NK-92 (cell line): ENCODE measurements at regions not wholly inside any gene's neighbourhood (a gene's known extent, or its start where the extent isn't known, plus 50 kb on each side); places are given as distances from the start of the nearest gene placed in this dataset.

Experiments
- DNase-seq: peaks from one replicate; lab custom pipeline; 2025; ENCODE audit not compliant: unreplicated experiment; lab: John Stamatoyannopoulos, UW

DNA sequence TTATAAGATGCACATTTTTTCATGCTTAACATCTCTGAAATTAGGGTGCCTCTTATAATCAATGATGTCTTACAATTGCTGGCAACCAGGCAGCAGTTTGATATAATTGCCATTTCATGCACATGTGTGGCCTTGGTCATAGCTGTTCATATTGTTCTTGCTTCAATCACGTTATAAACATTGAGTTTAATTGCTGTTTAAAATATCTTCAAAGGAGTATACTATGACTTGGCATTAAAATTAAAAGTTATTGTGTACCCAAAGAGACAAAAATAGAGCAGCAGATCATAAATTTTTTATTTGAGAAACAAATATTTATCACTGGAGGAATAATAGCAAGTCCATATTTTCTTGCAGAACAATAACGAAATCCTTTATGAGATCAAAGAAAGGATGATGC lies 325.5 kb downstream of the LMX1A start:
- no peak for DNase-seq

GRCh38 chr1:165025805-165026204 lies 330.7 kb downstream of the LMX1A start:
- no peak for DNase-seq

DNA sequence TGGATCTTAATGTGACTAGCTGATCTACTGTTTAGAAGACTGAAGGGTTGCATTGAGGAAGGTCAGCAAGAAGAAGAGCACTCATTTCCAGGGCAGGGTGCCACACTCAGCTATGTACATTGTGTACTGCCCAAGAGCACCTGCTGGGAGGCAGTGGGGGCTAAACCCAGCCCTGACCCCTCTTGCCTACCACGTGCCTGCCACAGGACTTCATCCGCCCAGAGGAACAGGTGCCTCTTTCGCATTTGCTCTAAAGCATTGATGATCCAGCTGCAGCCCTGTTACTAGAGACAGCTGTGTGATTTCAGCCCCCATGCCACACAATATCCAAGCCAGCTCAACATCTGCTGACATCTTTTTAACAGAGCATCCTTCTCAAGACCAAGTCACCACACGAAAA lies 341.8 kb downstream of the LMX1A start:
- DNase-seq, result no peak

- DNase-seq, result no peak
These were observed 344.5 kb downstream of the LMX1A start for GRCh38 chr1:165011991-165012531.

- no peak for DNase-seq
These were observed 345.3 kb downstream of the LMX1A start for GRCh38 chr1:165011186-165011585.

DNA sequence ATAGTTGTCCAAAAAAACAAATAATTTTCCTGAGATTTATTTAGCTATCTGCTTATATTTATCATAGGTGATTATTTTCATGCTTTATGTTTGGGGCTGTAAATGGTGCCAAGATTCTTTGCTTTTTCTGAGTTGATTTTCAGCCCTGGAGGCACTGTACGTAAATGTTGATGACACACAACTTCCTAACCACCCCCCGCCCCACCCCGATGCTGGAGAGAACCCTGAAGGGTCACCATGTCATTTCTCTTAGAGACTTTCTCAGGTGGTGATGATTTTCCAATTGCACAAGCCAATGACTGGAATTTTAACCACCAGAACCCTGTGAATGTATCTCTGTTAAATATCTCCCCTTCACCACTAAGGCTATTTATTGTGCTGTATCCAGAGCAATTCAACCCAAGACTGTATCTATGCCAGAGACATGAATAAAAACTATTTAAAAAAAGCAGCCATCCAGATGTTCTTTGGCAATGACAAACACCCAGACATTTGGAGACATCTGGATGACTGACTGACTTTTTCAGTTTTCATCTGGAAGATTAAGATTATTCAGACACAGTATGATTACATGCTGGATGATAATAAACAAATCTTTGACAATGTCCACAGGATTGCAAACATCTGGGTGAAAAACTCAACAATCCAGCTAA lies 346.0 kb downstream of the LMX1A start:
- DNase-seq, result no peak

- no peak for DNase-seq
These were observed 349.7 kb downstream of the LMX1A start for GRCh38 chr1:165006831-165007230.

DNA sequence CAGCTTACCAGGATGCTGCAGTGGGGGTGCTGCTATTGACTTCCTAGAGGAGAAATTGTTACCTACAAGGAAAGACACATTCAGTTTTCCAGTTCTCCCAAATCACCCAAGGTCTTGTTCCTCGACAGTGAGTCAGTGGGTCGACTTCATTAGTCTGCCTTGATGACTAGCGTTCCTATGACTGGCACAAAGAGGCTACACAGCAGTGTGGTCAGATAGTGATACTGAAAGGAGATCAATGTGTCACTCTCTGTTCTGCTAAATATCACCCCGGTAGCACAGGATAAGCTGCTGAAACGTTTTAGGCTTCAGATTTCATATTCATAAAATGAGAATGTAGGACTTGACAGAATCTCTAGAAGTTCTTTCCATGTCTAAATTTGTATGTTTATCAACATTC lies 357.4 kb downstream of the LMX1A start:
- no peak for DNase-seq

DNA sequence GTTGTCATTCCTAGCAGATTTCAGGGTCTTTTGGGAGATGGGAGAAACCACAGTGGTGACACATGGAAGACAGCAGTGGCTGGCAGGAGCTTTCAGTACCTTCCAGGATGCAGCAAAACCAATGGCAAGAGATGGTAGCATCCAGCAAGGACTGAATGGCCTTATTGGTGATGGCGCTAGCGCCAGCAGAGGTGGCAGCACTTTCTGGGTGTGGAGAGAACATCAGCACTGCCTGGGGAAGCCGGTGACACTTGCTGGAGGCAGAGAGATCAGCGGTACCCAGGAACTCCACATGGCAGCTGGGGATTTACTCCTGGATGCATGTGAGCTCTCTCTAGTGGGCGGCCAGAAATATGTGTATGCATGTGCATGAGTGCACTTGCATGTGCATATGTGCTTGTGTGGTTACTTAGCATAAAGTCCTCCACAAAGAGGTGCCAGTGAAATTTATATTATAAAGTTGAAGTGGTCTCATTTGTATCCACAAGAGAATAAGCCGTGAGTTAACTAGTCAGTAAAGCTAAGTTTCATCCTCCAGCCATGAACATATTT lies 364.7 kb downstream of the LMX1A start:
- no peak for DNase-seq

GRCh38 chr1:164983023-164983650 lies 373.4 kb downstream of the LMX1A start:
- no peak for DNase-seq

DNA sequence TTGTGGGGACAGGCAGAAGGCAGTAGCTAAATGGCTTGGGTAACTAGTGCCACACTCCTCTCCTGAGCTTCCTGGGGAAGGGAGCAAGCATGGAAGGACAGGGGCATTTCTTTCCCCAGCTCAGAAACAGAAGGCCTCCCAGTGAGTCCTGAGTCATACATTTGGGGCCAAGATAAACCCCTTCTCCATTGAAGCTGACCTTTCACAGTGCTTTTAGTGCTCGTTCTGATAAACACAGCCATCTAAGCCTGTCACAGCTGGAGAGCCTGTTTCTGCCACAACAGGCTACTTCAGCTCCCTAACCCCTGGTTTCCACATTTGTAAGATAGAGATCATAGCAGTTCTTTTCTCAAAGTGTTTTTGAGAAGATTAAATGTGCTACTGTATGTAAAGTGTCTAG lies 374.0 kb downstream of the LMX1A start:
- DNase-seq, result no peak

GRCh38 chr1:164977561-164977960 lies 379.0 kb downstream of the LMX1A start:
- DNase-seq, result no peak

DNA sequence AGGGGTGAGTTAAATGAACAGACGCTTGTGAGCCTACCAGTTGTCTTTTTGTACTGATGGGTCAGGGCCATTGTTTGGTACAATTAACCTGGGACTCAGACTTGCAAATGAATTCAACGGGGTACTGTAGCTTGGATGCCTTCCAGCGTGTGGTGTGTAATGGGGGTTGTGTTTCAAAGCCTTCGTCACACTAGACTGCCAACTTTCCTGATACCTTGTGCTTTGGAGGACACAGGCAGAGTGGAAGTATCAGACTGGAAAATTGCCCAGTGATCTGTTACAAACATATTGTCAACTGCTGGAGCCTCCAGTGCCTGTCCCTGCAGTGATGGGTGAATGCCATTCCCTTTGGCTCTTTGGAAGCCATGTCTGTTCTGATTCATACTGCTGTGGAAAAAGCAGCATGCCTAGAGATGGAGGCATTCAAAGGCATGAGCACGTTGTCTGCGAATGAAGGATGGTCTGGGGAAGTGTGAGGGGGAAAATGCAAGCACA lies 384.5 kb downstream of the LMX1A start:
- DNase-seq, result no peak

DNA sequence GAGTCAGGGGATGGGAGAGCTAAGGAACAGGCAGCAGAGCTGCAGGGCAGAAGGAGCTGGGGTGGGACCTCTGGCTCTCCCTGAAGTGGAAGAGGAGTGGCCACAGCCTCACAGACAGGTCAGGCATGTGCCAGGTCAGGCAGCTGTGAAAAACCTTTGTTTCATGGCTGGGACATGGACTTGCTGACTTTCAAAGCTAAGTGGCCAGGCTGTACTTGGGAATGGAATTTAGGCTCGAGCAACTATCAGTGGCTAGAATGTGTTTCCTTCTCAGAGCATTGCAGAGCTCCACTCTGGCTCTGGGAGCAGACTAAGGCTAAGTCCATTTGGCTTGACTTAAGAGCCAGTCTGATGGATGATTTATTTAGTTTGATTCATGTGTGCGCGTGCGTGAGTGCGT lies 385.1 kb downstream of the LMX1A start:
- DNase-seq, result no peak

DNA sequence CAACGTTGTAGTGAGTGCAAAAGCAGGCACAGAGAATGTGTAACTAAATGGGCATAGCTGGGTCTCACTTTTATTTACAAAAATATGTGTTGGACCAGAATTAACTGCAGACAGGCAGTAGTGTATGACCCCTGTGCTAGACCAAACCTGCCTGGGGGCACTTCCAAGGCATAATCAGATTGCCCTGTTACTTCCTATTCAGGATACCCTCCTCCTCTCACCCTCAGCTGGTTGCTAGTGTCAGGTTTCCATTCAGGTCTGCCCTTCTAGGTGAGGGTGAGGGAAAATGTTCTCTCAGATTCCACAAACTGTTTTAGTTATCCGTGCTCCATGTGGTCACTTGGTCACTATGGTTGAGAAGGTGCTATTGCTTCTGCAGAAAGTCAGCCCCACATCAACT lies 387.3 kb downstream of the LMX1A start:
- DNase-seq, result no peak

GRCh38 chr1:164967300-164967699 lies 389.2 kb downstream of the LMX1A start:
- DNase-seq, result no peak

DNA sequence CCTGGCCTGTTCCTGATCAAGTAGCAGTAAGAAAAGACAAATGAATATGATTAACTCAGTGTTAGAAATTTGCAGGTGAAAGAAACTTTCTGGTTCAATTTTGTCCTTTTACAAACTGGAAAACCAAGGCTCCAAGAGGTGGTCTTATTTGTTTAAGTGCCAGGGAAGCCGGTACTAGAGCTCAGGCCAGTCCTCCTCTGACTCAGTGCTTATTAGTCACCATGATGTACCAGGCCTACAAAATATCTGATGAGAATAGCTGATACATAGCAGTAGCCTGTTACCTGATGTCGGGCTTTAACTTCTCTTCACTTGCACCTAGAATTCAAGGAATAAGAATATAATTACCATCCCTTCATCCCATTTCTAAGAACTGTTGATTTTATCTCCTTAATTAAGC lies 394.8 kb downstream of the LMX1A start:
- DNase-seq, result no peak

GRCh38 chr1:164958982-164959768 lies 397.3 kb downstream of the LMX1A start:
- DNase-seq, result no peak

DNA sequence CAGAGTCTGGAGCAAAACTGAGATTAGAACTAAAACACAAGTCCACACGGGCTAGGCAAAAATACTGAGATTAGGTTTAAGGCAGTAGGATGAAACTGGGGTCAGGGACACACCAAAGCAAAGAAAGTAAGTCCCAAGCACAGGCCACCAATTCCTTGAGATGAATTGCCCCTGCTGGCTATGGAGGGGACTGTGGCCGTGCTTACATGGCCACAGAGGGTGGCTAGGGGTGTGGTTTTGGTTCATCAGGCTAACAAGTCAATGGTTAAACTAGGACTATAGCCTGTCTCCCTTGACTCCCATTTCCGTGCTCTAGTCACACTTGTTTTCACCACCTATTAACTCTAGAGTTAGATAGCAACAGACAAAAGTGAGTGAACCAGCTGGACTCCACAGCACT lies 394.8 kb downstream of the PBX1 start:
- DNase-seq, result no peak

DNA sequence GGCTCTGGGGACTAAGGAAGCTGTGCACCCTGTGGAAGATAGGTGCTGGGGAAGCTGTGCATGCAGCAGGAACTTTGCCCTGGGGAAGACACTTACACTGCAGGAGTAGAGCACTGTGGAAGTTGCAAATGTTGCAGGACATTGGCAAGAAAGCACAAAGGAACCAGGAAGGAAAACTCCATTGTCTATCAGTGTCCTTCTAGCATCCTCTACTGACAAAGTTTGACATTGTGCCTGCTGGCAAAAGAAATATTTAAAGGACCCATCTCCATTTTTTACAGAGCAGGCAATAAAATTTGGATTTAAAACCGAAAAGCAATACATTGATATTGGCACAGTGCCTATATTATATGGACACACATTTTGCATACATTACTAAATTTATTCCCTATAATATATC lies 394.1 kb downstream of the PBX1 start:
- DNase-seq, result no peak

DNA sequence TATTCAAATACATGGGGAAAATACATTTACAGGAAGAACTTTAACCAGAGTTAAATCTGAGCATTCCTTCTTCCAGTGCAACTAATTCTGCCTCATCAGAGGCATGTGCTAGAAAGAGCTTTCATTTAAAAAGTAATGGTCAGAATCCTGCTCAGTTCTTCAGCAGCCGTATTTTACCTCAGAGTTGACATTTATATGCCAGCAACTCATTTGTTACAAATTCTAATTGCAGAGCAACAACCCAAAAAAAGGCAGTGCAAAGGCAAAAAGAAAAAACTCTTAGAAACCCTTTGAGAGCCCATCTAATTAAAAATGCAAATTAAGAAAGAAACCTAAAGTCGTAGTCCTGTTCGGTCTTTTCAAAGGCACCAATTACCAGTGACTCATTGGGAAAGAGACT lies 392.5 kb downstream of the PBX1 start:
- no peak for DNase-seq
